SK-N-MC (cell line): ENCODE measurements at regions not wholly inside any gene's neighbourhood (a gene's known extent, or its start where the extent isn't known, plus 50 kb on each side); places are given as distances from the start of the nearest gene placed in this dataset.

ENCODE experiments used
- EZH2 ChIP-seq: fragments of 200-600 bp; sonication (generic); IDR thresholded peaks from one replicate; pipeline ENCODE4 v1.6.1; 2017; ENCODE audit warnings: antibody characterized with exemption
- POLR2AphosphoS5 ChIP-seq: IDR thresholded peaks from 2 replicates; pipeline ENCODE4 v1.6.1; 2012; ENCODE audit warnings: mild to moderate bottlenecking, low read depth, low read length, borderline replicate concordance

DNA sequence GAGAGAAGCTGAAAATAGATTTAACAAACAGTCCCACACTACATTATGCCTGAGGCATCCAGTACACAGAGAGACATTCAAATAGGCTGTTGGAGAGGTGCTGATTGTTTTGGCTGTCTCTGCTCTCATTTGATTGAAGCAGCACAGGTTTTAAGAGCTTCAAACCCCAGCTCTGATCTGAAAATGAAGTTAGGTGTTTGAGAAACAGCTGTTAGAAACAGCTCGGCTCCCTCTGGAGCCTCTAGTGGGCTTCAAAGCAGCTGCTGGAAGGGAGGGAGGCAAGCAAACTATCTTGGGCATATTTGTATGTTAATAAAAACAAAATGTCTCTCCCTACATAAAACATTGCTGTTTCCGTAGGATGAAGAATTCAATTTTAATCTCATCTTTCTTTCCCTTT, 607.3 kb upstream of the GOT2 start:
- TF ChIP-seq EZH2, result no peak
- no peak for TF ChIP-seq POLR2AphosphoS5
